HFF-Myc (cell line): ENCODE measurements at regions not wholly inside any gene's neighbourhood (a gene's known extent, or its start where the extent isn't known, plus 50 kb on each side); places are given as distances from the start of the nearest gene placed in this dataset.

Source experiments
- DNase-seq: peaks from one replicate; pipeline ENCODE4 v3.0.0-alpha.2; 2011; ENCODE audit warnings: low read depth; ENCODE audit errors: extremely low read depth
- H3K4me3 ChIP-seq: replicated peaks from 2 replicates; pipeline ENCODE4 v1.5.1; 2011; ENCODE audit warnings: low read depth, mild to moderate bottlenecking, control low read depth, low read length
- CTCF ChIP-seq: IDR thresholded peaks from 2 replicates; pipeline ENCODE4 v1.5.1; 2012; ENCODE audit warnings: mild to moderate bottlenecking, low read depth, low read length, control low read depth; ENCODE audit errors: missing control alignments

- TF ChIP-seq CTCF = no peak
- no peak for DNase-seq
- no peak overlapping the region for H3K4me3 ChIP-seq
Measured at GRCh38 chr3:127105587-127105986, 87.3 kb upstream of the PRR23E start.

- TF ChIP-seq CTCF = no peak
- H3K4me3 ChIP-seq = no peak overlapping the region
- DNase-seq = no peak
Measured at GRCh38 chr3:127106053-127106452, 86.9 kb upstream of the PRR23E start.

GRCh38 chr3:127106456-127106855, 86.5 kb upstream of the PRR23E start:
- no peak overlapping the region for H3K4me3 ChIP-seq
- DNase-seq = no peak
- no peak for TF ChIP-seq CTCF

- H3K4me3 ChIP-seq = no peak overlapping the region
- no peak for TF ChIP-seq CTCF
- no peak for DNase-seq
Measured at GRCh38 chr3:127107002-127107401, 85.9 kb upstream of the PRR23E start.

- DNase-seq = no peak
- no peak for TF ChIP-seq CTCF
- no peak overlapping the region for H3K4me3 ChIP-seq
Measured at GRCh38 chr3:127107491-127108375, 85.2 kb upstream of the PRR23E start.

GRCh38 chr3:127108796-127109195, 84.1 kb upstream of the PRR23E start:
- H3K4me3 ChIP-seq = no peak overlapping the region
- no peak for TF ChIP-seq CTCF
- DNase-seq = no peak
